Prostate gland (tissue), 2 donors: ENCODE measurements at regions not wholly inside any gene's neighbourhood (a gene's known extent, or its start where the extent isn't known, plus 50 kb on each side); places are given as distances from the start of the nearest gene placed in this dataset.

Experiments
- DNase-seq: peaks from one replicate; pipeline ENCODE4 v3.0.0-alpha.2; 2019; ENCODE audit warnings: low spot score
- H3K27ac ChIP-seq, 2 donors: fragments of 200-600 bp; sonication (generic); 2 replicates each; pipeline ENCODE4 v1.5.1; 2017 to 2019
- H3K27me3 ChIP-seq: fragments of 200-600 bp; sonication (generic); replicated peaks from 2 replicates; pipeline ENCODE4 v1.5.1; 2019; ENCODE audit not compliant: insufficient read depth
- H3K36me3 ChIP-seq, 2 donors: fragments of 200-600 bp; sonication (generic); 1 replicate in 1 of 2; 2 replicates in 1 of 2; pipeline versions ENCODE4 v1.5.1 to v1.8.1; 2017 to 2019
- H3K4me1 ChIP-seq: fragments of 200-600 bp; sonication (generic); replicated peaks from 2 replicates; pipeline ENCODE4 v1.5.1; 2019
- H3K4me3 ChIP-seq, 2 donors: fragments of 200-600 bp; sonication (generic); 2 replicates each; pipeline ENCODE4 v1.5.1; 2017 to 2019
- H3K9me3 ChIP-seq: fragments of 200-600 bp; sonication (generic); 2 replicates; pipeline ENCODE4 v1.5.1; 2017
- CTCF ChIP-seq, 4 experiments: fragments of 200-600 bp in 2 of 4; fragments of 450-650 bp in 2 of 4; sonication (generic) in 2 of 4; IDR thresholded peaks; 1 replicate in 3 of 4; 2 replicates in 1 of 4; pipeline ENCODE4 v1.5.1; 2016 to 2019; ENCODE audit warnings: antibody characterized with exemption in 4 of 4, mild to moderate bottlenecking in 2 of 4, moderate library complexity in 2 of 4
- POLR2A ChIP-seq: fragments of 450-650 bp; IDR thresholded peaks from one replicate; pipeline ENCODE4 v1.6.1; 2016; ENCODE audit warnings: antibody characterized with exemption, mild to moderate bottlenecking
- POLR2AphosphoS5 ChIP-seq: sonication (generic); formaldehyde crosslinking; IDR thresholded peaks from one replicate; pipeline ENCODE4 v1.6.1; 2017; ENCODE audit warnings: antibody characterized with exemption
- WGBS: methylation state at CpG from one replicate; pipeline ENCODE4 v1.1.5; 2018; 5-methylcytosine and 5-hydroxymethylcytosine counted together
- intact Hi-C: fragments of 100-400 bp; cut with DNase I; formaldehyde crosslinking; loops from one replicate; pipeline ENCODE4 v1.14.2; 2022

DNA sequence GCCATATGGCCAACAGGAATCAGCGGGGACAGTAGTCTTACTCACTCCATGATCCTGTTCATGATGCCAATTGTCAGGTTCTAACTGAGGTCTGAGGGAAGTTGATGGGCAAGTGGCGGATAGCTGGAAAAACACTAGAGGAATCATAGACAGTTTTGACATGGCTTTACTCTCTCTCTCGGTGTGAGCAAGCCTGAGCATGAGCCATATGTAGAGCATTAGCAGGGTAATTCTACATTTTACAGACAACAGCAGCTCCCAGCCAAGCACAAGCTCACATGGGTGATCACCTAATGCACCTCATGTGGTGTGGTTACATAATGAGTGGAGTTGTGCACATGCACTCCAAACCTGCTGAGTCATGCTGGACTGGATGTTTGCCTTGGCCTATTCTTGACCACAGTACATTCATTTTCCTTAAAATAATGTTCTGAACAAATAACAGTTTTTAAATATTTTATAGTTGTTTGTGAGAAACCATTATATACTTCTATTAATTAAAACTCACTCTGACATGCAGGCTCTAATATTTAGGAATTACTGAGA lies 429.2 kb downstream of the GPAT3 start:
- Histone ChIP-seq H3K9me3 (no peaks in the 10 kb centered on the region), H3K27me3 (no peaks in the 10 kb centered on the region), H3K36me3 (no peaks in the 10 kb centered on the region), H3K4me1 (no peaks in the 10 kb centered on the region), H3K4me3 (no peak overlapping the region), H3K27ac (no peak overlapping the region)
- DNase-seq: no peak
- TF ChIP-seq CTCF (IDR thresholded peaks at IDR 0.05): no peak
- no peak for TF ChIP-seq POLR2AphosphoS5
- no peak for TF ChIP-seq POLR2A
- 89% methylated on average over 3 of the region's 3 CpGs for WGBS
- intact Hi-C loops: no loop called here

DNA sequence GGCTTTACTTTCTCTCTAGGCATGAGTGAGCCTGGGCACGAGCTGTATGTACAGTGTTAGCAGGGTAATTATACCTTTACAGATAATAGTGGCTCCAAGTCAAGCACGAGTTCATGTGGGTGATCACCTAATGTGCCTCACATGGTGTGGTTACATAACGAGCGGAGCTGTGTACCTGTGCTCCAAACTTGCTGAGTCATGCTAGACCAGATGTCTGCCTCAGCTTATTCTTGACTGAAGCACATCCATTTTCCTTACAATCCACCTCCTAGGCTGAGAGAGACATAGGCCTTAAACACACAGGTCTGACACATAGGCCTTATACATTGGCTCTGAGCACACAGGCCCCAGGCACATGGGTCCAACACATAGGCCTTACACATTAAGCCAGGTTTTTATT lies 426.6 kb downstream of the GPAT3 start:
- H3K4me3 ChIP-seq: no peak overlapping the region
- no peak for TF ChIP-seq CTCF (IDR thresholded peaks at IDR 0.05)
- no peak for TF ChIP-seq POLR2A
- no peak for TF ChIP-seq POLR2AphosphoS5
- intact Hi-C loops: no loop called here

DNA sequence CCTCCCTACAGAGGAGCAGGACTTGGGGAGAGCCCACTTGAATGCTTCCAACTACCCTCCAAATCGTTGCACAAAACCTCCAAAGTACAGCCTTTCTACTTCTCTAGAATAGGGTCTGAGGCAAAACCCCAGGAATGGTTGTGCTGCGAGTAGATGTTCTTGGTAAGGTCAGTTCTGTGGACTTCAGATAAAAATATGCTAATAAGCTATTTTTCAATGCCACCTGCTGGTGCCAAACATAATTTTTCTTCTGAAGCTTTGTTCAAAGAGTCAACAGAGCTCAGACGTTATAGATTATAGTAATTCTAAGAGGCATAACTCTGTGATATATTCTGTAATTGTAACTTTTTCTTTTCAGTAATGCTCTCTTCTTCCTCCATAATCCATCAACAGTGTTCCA lies 425.7 kb downstream of the GPAT3 start:
- H3K4me3 ChIP-seq: no peak overlapping the region
- H3K9me3 ChIP-seq: no peaks in the 10 kb centered on the region
- no peaks in the 10 kb centered on the region for H3K4me1 ChIP-seq
- 58% methylated on average over 3 of the region's 3 CpGs for WGBS
- intact Hi-C loops: no loop called here
- H3K27me3 ChIP-seq: no peaks in the 10 kb centered on the region
- no peak for DNase-seq
- TF ChIP-seq CTCF (IDR thresholded peaks at IDR 0.05) (no peak), POLR2A (no peak), POLR2AphosphoS5 (no peak)
- no peaks in the 10 kb centered on the region for H3K36me3 ChIP-seq
- H3K27ac ChIP-seq: no peak overlapping the region

More for the DNA sequence above, 426.6 kb downstream of the GPAT3 start:
- Histone ChIP-seq H3K4me1 (no peaks in the 10 kb centered on the region), H3K27ac (no peak overlapping the region), H3K27me3 (no peaks in the 10 kb centered on the region), H3K9me3 (no peaks in the 10 kb centered on the region), H3K36me3 (no peaks in the 10 kb centered on the region)
- no peak for DNase-seq
- 80% methylated on average over 4 of the region's 4 CpGs for WGBS

DNA sequence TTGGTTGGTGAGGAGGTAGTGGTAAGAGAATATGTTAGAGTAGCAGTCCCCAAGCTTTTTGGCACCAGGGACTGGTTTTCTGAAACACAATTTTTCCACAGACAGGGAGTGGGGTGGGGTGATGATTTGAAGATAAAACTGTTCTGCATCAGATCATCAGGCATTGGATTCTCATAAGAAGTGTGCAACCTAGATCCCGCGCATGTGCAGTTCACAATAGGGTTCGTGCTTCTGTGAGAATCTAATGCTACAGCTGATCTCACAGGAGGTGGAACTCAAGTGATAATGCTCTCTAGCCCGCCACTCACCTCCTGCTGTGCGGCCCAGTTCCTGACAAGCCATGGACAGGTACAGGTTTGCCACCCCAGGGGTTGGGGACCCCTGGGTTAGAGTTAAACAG lies 423.3 kb downstream of the GPAT3 start:
- 99% methylated on average over 5 of the region's 5 CpGs for WGBS
- no peaks in the 10 kb centered on the region for H3K9me3 ChIP-seq
- no peak overlapping the region for H3K4me3 ChIP-seq
- TF ChIP-seq POLR2A (no peak), CTCF (IDR thresholded peaks at IDR 0.05) (no peak), POLR2AphosphoS5 (no peak)
- no peak overlapping the region for H3K27ac ChIP-seq
- H3K27me3 ChIP-seq: no peaks in the 10 kb centered on the region
- no peaks in the 10 kb centered on the region for H3K36me3 ChIP-seq
- intact Hi-C loops: no loop called here
- DNase-seq: no peak
- H3K4me1 ChIP-seq: no peaks in the 10 kb centered on the region

GRCh38 chr4:83947830-83948193 lies 411.9 kb downstream of the GPAT3 start:
- H3K27me3 ChIP-seq: no peaks in the 10 kb centered on the region
- H3K9me3 ChIP-seq: no peaks in the 10 kb centered on the region
- no peak for DNase-seq
- H3K36me3 ChIP-seq: no peaks in the 10 kb centered on the region
- no peak for TF ChIP-seq CTCF (IDR thresholded peaks at IDR 0.05)
- TF ChIP-seq POLR2AphosphoS5: no peak
- TF ChIP-seq POLR2A: no peak
- no peaks in the 10 kb centered on the region for H3K4me1 ChIP-seq
- H3K4me3 ChIP-seq: no peak overlapping the region
- 33% methylated on average over 3 of the region's 3 CpGs for WGBS
- intact Hi-C loops: no loop called here
- H3K27ac ChIP-seq: no peak overlapping the region
